GM23248 (cell line): ENCODE measurements at regions not wholly inside any gene's neighbourhood (a gene's known extent, or its start where the extent isn't known, plus 50 kb on each side); places are given as distances from the start of the nearest gene placed in this dataset.

ENCODE experiments used
- EZH2 ChIP-seq: fragments of 200-600 bp; sonication (generic); IDR thresholded peaks from 2 replicates; pipeline ENCODE4 v1.6.1; 2018; ENCODE audit warnings: antibody characterized with exemption, mild to moderate bottlenecking; ENCODE audit not compliant: insufficient read depth, poor library complexity, severe bottlenecking
- EZH2phosphoT487 ChIP-seq: fragments of 200-600 bp; sonication (generic); IDR thresholded peaks from 2 replicates; pipeline ENCODE4 v1.6.1; 2018; ENCODE audit warnings: antibody characterized with exemption, moderate library complexity, mild to moderate bottlenecking, low read depth; ENCODE audit not compliant: insufficient read depth

DNA sequence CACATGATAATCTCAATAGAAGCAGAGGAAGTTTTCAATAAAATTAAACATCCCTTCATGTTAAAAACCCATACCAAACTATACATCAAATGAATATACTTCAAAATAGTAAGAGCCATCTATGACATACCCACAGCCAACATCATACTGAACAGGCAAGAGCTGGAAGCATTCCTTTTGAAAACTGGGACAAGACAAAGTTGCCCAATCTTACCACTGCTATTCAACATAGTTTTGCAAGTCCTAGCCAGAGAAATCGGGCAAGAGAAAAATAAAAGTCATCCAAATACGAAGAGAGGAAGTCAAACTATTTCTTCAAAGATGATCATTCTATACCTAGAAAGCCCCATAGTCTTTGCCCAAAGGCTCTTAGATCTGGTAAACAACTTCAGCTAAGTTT is 454.7 kb upstream of the PRICKLE1 start:
- no peak for TF ChIP-seq EZH2
- TF ChIP-seq EZH2phosphoT487 = no peak
